DMS153 treated with DMSO at 0.1 percent for 48 hours (cell line): ENCODE measurements at regions not wholly inside any gene's neighbourhood (a gene's known extent, or its start where the extent isn't known, plus 50 kb on each side); places are given as distances from the start of the nearest gene placed in this dataset.

ENCODE experiments used
- DNase-seq: peaks from one replicate; lab custom pipeline; 2025; ENCODE audit not compliant: unreplicated experiment; lab: John Stamatoyannopoulos, UW

DNA sequence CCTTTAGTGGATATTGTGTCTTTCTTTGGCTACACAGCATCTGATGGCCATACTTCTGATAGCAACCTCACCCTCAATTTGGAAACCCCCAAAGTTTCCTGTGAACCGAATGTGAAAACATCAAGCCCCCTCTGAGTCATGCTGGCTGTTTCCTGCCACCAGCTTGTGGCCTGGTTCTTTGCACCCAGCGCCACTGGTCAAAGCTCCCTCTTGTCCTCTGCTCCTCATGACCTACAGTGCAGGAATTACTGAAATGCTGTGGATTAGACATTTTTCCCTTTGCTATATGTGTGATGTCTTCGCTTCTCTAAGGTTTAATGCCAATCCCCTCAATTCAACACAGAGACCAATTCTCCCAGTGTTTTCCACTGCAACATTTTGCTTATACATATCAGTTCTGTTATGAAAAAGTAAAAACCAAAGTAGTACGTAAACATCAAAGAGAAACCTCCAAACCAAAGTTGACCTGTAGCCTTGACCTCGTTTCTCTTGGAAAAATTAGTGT lies 224.0 kb upstream of the TENM3 start:
- DNase-seq, result no peak

DNA sequence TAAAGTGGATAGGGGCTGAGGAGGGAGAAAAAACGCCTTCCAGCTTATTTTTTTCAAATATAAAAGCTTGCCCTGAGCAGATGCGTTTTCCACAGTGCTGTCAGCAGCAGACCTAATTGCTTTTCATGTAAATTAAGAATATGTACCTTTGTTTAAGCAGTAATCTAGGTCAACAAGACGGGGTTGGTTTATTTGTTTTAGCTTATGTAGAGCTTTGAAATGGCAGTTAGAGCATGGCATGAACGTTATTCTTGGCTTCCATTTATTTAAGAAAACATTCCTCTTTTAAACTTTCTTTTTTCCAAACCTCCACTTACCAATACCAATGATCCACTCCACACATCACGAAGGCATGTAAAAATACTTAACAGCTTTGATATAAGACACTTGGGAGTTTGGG lies 220.3 kb upstream of the TENM3 start:
- peak; percentile 79 for DNase-seq

DNA sequence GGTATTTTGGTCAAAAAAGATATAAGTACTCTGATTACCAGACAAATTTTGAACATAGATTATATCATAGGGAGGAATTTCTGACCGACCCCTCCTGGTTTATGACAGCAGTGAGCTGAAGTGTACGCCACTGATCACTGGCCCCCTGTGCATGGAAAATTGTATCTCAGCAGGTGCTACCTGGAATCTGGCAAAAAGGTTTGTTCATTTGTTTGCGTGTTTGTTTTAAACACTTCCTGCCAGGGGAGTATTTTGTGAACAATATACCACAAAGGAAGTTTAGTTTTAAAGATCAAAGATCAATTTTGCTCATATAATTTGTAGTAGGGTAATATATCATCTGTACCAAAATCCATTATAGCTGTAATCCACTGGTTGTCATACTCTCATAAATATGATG lies 219.7 kb upstream of the TENM3 start:
- DNase-seq, result peak; percentile 80

DNA sequence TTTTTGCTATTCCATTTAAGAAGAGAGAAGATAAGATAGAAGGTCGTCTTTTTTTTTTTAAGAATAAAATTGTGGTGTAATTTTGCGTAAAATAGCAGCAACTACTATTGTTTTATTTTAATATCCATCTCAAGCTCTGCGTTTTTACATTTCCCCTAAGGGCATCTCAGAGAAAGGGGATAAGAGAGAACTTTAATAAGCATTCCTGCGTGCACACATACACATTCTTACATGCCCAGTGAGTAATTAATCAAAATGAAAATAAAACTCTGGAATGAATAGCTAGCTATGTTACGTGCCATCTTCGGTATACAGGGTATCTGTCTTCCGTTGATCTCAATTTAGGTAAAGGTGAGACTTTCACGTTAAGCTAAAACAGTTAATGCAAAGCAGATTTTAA lies 200.3 kb upstream of the TENM3 start:
- no peak for DNase-seq

DNA sequence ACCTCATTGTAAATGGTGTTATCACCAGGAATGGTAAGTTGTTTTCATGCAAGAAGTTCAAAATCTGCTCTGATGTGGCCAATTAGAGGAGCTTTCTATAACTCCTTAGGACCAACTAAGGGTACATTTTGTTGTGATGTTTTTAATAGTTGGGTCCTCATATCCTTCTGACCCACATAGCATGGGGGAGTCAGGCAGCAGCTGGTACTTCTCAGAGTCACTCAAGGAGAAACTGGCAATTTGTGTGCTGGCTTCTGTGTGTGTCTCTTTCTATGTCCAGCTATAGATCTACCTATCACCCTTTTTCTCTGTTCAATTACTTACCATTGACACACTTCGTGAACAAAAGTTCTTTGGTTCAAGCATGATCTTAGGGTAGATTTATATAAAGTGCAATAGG lies 194.3 kb upstream of the TENM3 start:
- DNase-seq, result no peak

DNA sequence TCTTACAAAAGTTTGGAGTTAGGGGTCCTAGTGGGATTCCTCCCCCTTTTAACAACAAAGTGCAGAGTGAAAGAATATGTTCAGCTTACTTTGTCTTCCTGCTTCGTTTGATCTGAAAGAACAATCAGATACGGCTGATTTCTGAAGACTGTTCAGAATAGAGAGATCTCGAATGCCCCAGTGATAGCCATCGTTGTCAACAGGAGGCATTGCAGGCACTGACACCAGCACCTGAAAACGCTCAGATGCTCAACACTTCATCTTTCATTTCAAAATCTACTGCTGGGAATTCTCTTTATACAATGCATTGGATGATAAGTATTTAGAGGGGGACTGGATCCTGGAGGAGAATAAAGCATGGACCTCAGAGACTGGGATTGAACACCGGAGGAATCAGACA lies 186.3 kb upstream of the TENM3 start:
- DNase-seq, result no peak

GRCh38 chr4:182062458-182062857 lies 180.7 kb upstream of the TENM3 start:
- no peak for DNase-seq

DNA sequence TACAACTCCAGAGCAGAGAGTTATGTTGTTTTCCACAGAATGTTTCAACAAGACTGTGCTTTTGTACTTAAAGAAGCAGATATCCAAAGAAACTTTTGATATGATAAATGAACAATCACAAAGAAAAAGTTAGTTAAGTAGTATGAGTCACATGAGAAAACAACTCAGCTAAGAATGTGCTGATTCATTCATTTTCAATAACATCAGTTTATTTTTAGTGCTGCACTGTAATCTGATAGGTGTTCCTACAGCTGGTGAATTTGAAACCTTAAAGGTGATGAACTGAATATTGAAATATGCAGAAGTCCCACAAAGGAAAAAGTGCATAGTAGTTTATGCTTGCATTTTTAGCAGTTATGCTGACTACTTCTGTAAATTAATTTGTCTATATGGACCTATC lies 180.3 kb upstream of the TENM3 start:
- DNase-seq, result no peak

- no peak for DNase-seq
These were observed 179.6 kb upstream of the TENM3 start for GRCh38 chr4:182063651-182064050.

DNA sequence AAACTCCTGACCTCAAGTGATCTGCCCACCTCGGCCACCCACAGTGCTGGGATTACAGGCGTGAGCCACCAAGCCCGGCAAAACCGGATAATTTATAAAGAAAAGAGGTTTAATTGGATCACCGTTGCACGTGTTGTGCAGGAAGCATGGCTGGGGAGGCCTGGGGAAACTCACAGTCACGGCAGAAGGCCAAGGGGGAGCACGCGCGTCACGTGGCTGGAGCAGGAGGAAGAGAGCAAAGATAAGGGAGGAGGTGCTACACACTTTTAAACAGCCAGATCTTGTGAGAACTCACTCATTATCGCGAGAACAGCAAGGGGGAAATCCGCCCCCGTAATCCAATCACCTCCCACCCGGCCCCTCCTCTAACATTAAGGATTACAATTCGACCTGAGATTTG lies 177.9 kb upstream of the TENM3 start:
- DNase-seq, result no peak

- DNase-seq, result no peak
These were observed 177.2 kb upstream of the TENM3 start for GRCh38 chr4:182066037-182066436.

GRCh38 chr4:182067828-182068227 lies 175.4 kb upstream of the TENM3 start:
- DNase-seq, result no peak

- DNase-seq, result no peak
These were observed 174.3 kb upstream of the TENM3 start for GRCh38 chr4:182068920-182069319.

- DNase-seq, result no peak
These were observed 169.9 kb upstream of the TENM3 start for GRCh38 chr4:182073278-182073677.

DNA sequence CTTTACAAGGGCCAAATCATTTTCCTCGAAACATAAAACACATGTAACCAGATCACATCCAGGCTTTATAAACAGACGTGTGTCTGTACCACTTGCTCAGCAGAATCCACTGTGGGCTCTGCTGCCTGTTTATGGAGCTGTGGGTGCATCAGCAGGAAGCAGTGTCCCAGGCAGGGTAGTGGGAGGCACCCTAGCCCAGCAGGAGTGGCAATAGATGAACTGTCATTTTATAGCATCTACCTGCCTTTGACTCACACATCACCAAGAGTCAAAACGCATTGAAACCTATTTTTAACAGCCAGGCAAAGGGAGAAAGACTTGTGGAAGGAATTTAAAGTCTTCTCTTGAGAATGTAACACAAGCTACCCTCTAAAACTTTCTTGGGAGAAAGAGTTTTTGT lies 169.1 kb upstream of the TENM3 start:
- DNase-seq, result no peak

DNA sequence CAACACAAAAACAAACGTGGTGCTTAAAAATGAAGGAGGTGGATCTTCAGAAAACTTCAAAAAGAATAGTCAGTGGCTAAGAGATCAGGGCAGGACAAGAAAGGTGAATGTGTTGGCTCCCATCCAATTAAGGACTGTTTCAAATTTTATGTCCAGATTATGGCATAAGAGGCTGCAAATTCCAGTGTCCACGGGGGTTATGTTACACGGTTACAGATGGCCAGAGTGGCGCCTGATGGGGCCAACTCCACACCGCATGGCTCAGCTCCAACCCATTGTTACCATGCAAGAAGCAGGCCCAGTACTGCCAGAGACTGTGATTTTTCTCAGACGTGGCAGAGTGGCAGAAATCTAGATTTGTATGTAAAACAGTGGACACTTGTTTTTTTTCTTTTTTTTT lies 168.4 kb upstream of the TENM3 start:
- no peak for DNase-seq

DNA sequence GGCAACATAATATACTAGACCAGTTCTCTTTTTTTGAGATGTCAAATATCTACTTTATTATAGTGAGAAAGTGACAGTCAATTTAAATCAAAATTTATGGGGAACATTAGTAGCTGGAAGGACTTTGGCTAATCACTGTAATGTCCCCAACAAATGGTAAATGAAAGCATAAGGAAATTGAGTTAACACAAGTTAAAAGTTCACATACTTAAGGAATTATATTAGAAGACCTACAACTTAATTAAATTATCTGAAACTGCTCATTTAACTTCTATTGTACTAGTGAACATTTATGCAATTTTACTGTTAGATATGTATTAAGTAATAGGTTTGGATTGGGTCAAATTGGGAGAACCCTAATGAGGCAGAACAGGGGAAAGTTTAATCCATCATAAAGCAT lies 160.3 kb upstream of the TENM3 start:
- DNase-seq, result no peak

- DNase-seq, result no peak
These were observed 159.4 kb upstream of the TENM3 start for GRCh38 chr4:182083671-182084410.

GRCh38 chr4:182085051-182085480 lies 158.1 kb upstream of the TENM3 start:
- no peak for DNase-seq

DNA sequence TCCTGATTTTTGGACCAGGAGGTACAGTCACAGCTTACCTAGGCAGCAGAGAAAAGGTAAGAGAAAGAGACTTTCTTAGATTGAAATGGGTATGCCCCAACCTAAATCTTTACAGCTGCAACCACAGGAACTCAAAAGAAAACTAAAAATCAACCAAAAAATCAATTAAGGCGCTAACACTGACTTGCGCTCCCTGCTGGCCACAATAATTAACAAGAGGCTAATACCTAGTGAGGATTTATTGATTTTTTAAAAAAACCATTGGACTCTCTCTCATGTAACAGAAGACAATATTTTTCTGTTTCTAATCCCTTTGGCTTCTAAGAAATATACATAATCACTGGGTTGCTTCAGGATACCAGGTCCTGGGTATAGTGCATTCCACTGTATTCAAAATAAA lies 153.9 kb upstream of the TENM3 start:
- DNase-seq, result no peak

- no peak for DNase-seq
These were observed 153.0 kb upstream of the TENM3 start for GRCh38 chr4:182090186-182090585.

- no peak for DNase-seq
These were observed 152.1 kb upstream of the TENM3 start for GRCh38 chr4:182091128-182091527.

GRCh38 chr4:182093431-182093831 lies 149.8 kb upstream of the TENM3 start:
- DNase-seq, result no peak
